ENCODE measurements at regions not wholly inside any gene's neighbourhood (a gene's known extent, or its start where the extent isn't known, plus 50 kb on each side); places are given as distances from the start of the nearest gene placed in this dataset.

DNA sequence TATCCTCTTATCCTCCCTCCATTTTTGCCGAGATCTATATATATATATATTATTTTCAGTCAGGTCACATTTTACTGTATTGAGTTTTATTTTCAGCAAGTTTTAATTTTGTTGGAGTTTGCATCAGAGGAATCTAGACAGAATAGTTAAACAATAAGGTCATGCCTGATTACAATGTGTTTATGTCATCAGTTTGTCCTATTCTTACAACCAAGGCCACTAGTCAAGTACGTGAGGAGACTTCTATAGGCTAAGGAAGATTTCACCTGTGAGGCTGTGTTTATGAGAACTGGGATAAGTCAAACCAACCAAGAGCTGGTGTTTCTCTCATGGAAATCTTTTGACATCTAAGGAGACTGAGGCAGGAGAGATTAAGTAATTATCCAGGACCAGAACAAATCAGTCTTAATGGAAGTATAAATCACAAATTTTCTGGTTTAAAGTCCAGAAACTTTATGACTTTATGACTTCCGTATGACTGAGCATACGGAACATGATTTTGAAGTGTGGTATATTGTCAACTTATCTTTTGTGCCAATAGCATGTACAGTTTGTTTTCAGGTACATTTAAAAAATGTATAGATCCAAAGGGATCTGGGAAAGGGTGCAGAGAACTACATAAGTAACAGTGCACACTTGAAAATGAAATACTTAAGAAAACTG, 100.0 kb upstream of the DTNA start:
- TF ChIP-seq, protein P1, sequence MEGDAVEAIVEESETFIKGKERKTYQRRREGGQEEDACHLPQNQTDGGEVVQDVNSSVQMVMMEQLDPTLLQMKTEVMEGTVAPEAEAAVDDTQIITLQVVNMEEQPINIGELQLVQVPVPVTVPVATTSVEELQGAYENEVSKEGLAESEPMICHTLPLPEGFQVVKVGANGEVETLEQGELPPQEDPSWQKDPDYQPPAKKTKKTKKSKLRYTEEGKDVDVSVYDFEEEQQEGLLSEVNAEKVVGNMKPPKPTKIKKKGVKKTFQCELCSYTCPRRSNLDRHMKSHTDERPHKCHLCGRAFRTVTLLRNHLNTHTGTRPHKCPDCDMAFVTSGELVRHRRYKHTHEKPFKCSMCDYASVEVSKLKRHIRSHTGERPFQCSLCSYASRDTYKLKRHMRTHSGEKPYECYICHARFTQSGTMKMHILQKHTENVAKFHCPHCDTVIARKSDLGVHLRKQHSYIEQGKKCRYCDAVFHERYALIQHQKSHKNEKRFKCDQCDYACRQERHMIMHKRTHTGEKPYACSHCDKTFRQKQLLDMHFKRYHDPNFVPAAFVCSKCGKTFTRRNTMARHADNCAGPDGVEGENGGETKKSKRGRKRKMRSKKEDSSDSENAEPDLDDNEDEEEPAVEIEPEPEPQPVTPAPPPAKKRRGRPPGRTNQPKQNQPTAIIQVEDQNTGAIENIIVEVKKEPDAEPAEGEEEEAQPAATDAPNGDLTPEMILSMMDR (IDR thresholded peaks at IDR 0.05; ENCODE audit: low read length) = no peak
- TF ChIP-seq EZH2phosphoT487 (IDR thresholded peaks at IDR 0.05; ENCODE audit: low read length) (no peak), EZH2 (optimal IDR thresholded peaks at IDR 0.05; ENCODE audit: low read depth, low read length) (no peak)

Data from MM.1S (cell line).